H1 (cell line): ENCODE measurements at regions not wholly inside any gene's neighbourhood (a gene's known extent, or its start where the extent isn't known, plus 50 kb on each side); places are given as distances from the start of the nearest gene placed in this dataset.

Source experiments
- BRCA1 ChIP-seq: IDR thresholded peaks from 2 replicates; pipeline ENCODE4 v1.6.1; 2012; ENCODE audit warnings: low read depth, low read length, improper control_type of control experiment
- CREB1 ChIP-seq: IDR thresholded peaks from 2 replicates; pipeline ENCODE4 v1.6.1; 2012; ENCODE audit warnings: inconsistent platforms
- CTCF ChIP-seq, 3 experiments: IDR thresholded peaks; 1 replicate in 2 of 3; 2 replicates in 1 of 3; pipeline versions ENCODE4 v1.5.1 to v1.6.1; 2011; ENCODE audit warnings: low read length in 3 of 3, mild to moderate bottlenecking in 3 of 3, inconsistent platforms in 2 of 3, low read depth in 1 of 3, moderate library complexity in 1 of 3; ENCODE audit not compliant: insufficient read depth in 1 of 3; ENCODE audit errors: control extremely low read depth in 1 of 3
- JUND ChIP-seq: IDR thresholded peaks from 2 replicates; pipeline ENCODE4 v1.6.1; 2011; ENCODE audit warnings: mild to moderate bottlenecking, improper control_type of control experiment, low read length
- KDM5A ChIP-seq: fragments of 200-600 bp; IDR thresholded peaks from 2 replicates; pipeline ENCODE4 v1.7.1; 2012; ENCODE audit warnings: mild to moderate bottlenecking, low read length, inconsistent platforms, mixed read lengths
- TAF1 ChIP-seq: IDR thresholded peaks from 2 replicates; pipeline ENCODE4 v1.6.1; 2011; ENCODE audit warnings: mild to moderate bottlenecking, low read depth, low read length

DNA sequence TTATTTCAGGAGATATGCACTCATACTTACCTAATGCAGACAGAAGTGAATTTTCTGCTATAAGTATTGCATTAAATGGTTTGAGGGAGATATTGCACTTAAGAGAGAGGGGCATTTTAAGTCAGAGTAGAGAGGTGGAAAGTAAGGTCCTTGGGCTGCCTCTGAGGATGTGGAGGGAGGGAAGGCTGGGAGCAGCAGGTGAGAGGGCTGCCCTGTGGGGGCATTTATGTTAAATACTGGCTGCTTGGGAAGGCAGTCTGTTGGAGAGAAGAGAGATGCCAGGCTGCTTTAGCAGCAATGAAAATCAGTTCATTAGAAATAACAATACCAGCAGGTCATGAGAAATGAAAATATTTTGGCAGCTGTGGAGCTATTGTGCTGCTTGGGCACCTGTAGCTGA lies 576.2 kb upstream of the HS6ST1 start:
- no peak for TF ChIP-seq CTCF (IDR thresholded peaks at IDR 0.05; ENCODE audit: control extremely low read depth in 1 of 3, insufficient read depth in 1 of 3, low read depth in 1 of 3, low read length in 3 of 3)
- no peak for TF ChIP-seq TAF1
- TF ChIP-seq CREB1 = no peak
- no peak for TF ChIP-seq JUND
- no peak for TF ChIP-seq KDM5A
- no peak for TF ChIP-seq BRCA1
